Thyroid gland (tissue), 4 donors: ENCODE measurements at regions not wholly inside any gene's neighbourhood (a gene's known extent, or its start where the extent isn't known, plus 50 kb on each side); places are given as distances from the start of the nearest gene placed in this dataset.

Source experiments
- POLR2A ChIP-seq, 2 donors: fragments of 450-650 bp; IDR thresholded peaks; one replicate each; pipeline ENCODE4 v1.6.1; 2017; ENCODE audit warnings: antibody characterized with exemption in 2 of 2, mild to moderate bottlenecking in 2 of 2, moderate library complexity in 1 of 2
- TF ChIP-seq, protein P1 (sequence below), 6 experiments: fragments of 200-600 bp in 3 of 6; fragments of 450-650 bp in 3 of 6; sonication (generic) in 3 of 6; IDR thresholded peaks; one replicate each; pipeline ENCODE4 v1.5.1; 2016 to 2019; ENCODE audit warnings: antibody characterized with exemption in 6 of 6, mild to moderate bottlenecking in 2 of 6, inconsistent platforms in 1 of 6, moderate library complexity in 1 of 6

DNA sequence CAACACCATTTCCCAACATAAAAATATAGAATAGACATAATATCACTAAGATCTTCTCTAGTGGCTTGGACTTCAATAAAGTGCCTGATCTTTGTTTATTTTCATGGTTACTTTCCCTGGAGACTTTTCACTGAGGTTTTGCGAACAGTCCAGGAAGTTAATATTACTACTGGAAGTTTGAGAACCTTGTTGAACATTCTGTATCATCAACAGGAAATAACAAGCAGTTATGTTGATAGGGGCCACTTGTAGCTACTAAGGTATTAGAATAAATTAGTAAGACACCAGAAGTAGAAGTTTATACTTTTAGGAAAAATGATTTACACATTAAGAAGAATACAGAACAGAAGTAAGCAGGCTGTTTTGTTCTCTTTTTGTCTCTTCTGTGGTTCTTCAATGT lies 180.2 kb downstream of the TFAP2B start:
- TF ChIP-seq POLR2A (IDR thresholded peaks at IDR 0.05) = no peak
- TF ChIP-seq, protein P1, sequence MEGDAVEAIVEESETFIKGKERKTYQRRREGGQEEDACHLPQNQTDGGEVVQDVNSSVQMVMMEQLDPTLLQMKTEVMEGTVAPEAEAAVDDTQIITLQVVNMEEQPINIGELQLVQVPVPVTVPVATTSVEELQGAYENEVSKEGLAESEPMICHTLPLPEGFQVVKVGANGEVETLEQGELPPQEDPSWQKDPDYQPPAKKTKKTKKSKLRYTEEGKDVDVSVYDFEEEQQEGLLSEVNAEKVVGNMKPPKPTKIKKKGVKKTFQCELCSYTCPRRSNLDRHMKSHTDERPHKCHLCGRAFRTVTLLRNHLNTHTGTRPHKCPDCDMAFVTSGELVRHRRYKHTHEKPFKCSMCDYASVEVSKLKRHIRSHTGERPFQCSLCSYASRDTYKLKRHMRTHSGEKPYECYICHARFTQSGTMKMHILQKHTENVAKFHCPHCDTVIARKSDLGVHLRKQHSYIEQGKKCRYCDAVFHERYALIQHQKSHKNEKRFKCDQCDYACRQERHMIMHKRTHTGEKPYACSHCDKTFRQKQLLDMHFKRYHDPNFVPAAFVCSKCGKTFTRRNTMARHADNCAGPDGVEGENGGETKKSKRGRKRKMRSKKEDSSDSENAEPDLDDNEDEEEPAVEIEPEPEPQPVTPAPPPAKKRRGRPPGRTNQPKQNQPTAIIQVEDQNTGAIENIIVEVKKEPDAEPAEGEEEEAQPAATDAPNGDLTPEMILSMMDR (IDR thresholded peaks at IDR 0.05) = no peak
